ENCODE measurements at regions not wholly inside any gene's neighbourhood (a gene's known extent, or its start where the extent isn't known, plus 50 kb on each side); places are given as distances from the start of the nearest gene placed in this dataset.
A peak's percentile ranks its signal among the peaks of the same experiment; 100 is the strongest.

DNA sequence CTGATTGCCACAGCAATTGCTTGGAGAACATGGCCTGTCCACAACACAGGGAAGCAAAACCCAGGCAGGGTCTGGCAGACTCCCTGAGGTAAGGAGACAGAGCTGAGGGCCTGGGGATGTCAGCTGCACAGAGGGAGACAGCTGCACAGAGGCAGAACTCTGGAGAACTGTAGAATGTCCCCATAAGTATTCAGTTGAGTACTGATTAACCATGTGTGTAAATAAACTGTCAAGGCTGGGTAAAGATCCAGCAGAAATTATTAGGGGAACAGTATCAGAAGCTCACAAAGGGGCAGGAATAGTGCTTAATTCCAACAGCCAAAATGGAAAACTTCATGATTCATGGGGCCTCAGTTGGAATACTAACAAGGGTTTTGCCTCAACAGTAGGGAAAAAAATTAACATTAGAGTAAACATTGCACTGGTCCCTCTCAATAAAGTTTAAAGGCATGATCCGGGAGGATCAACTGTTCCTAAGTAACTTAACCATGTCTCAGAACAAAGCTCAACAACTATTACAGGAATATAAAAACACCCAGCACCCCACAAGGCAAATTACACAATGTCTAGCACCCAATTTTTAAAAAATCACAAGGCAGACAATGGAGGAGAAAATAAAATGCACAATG is 201.3 kb upstream of the RASSF8 start:
- H3K4me3 ChIP-seq = no peak overlapping the region
- no peaks in the 10 kb centered on the region for H3K9me3 ChIP-seq
- no peaks in the 10 kb centered on the region for H3K27me3 ChIP-seq
- DNase-seq = no peak
- no peaks in the 10 kb centered on the region for H3K36me3 ChIP-seq

DNA sequence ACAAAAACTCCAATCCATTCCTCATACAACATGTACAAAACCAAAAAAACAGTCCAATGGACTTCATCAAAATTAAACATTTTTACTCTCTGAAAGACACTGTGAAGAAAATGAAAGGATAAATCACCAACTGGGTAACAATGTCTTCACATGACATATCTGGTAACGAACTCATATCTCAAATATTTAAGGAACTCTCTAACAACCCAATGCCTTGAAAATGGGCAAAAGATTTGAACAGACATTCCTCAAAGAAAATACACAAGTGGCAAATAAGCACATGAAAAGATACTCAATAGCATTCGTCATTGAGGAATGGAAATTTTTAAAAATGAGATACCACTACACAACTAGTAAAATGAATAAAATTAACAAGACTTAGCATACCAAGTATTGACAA is 198.7 kb upstream of the RASSF8 start:
- no peaks in the 10 kb centered on the region for H3K36me3 ChIP-seq
- DNase-seq = no peak
- H3K9me3 ChIP-seq = no peaks in the 10 kb centered on the region
- H3K27me3 ChIP-seq = no peaks in the 10 kb centered on the region
- H3K4me3 ChIP-seq = no peak overlapping the region

DNA sequence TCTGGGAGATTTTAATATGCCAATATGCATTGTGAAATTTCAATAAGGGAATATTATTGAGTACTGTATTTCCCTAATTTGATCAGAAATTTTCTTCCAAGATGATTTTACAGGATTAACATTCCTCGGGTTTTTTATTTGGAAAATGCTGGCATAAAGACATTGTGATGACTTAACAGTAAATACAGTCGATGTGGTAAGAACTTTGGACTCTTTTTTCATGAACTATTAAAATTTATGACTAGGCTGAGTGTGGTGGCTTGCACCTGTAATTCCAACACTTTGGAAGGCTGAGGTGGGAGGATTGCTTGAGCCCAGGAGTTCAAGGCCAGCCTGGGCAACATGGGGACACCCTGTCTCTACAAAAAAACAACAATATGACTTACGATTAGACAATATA is 197.1 kb upstream of the RASSF8 start:
- H3K4me3 ChIP-seq = no peak overlapping the region
- DNase-seq = no peak
- H3K27me3 ChIP-seq = no peaks in the 10 kb centered on the region
- no peaks in the 10 kb centered on the region for H3K36me3 ChIP-seq
- H3K9me3 ChIP-seq = no peaks in the 10 kb centered on the region

DNA sequence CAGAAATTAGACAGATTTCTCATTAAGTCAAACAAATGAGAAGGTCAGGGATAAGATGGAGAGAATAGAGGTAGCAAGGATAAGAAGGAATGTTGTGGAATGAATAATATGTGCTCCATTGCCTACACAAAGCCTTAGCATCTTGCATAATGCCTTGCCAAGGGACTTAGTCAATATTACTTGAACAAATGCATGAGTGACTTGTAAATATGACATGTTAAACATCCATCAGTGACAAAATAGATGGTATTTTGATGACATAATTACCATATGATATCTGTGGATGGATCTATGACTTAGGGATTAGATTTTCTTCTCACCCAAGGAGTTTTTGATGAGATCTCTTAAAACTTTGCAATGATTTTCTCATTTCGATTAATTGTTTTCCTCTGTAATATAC is 194.1 kb upstream of the RASSF8 start:
- no peak for DNase-seq

DNA sequence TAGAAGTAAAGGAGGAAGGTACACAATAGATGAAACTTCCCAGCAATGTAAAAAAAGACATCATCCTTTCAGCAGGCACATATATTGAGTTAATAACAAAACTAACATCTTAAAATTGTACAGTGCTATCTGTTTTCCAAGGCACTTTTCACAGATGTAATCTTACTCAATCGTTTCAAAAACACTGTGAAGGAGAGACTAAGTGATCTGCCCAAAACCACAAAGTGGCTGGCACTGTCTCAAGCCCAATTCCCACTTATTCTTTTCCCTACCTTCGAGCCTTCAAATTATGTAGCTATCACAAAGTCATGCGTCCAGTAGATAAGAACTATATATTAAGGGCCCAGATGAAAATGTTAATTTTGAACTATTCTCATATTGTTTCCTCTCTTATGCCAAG is 193.6 kb upstream of the RASSF8 start:
- DNase-seq = no peak
- Histone ChIP-seq H3K4me3 (no peak overlapping the region), H3K36me3 (no peaks in the 10 kb centered on the region), H3K9me3 (no peaks in the 10 kb centered on the region), H3K27me3 (no peaks in the 10 kb centered on the region)

More for the DNA sequence above, 194.1 kb upstream of the RASSF8 start:
- Histone ChIP-seq H3K36me3 (no peaks in the 10 kb centered on the region), H3K9me3 (no peaks in the 10 kb centered on the region), H3K4me3 (no peak overlapping the region), H3K27me3 (no peaks in the 10 kb centered on the region)

DNA sequence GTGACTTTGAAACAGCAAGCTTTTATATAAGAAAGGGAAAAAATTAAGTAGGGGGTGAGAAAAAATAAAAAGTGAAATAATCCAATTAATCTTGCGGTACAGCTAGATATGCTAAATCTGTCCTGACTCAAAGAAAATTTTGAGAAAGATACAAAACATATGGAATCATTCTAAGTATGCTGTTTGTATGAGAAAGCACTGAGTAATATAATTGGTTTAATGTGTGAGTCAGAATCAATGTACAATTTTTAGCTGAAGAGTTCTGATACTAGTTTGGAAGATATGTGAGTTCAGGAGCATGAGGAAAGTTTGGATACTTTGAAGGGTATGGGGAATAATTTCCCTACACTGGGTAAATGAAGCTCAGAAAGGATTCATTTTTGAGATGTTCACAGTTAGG is 190.9 kb upstream of the RASSF8 start:
- DNase-seq = no peak
- H3K36me3 ChIP-seq = no peaks in the 10 kb centered on the region
- no peaks in the 10 kb centered on the region for H3K27me3 ChIP-seq
- H3K9me3 ChIP-seq = no peaks in the 10 kb centered on the region
- H3K4me3 ChIP-seq = no peak overlapping the region

DNA sequence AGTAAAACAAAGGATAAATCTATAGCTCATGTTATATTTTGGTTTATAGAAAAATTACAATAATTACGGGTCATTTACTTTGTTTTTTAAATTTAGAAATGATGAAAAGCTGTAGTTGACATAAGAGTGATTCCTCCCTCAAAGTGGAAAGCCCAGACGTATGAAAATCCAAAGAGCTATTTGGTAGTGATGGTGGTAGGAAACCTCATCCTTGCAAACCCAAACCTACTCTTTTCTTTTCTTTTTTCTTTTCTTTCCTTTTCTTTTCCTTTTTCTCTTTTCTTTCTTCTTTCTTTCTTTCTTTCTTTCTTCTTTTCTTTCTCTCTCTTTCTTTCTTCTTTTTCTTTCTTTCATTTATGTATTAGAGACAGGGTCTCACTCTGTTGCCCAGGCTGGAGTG is 190.3 kb upstream of the RASSF8 start:
- no peaks in the 10 kb centered on the region for H3K36me3 ChIP-seq
- H3K4me3 ChIP-seq = no peak overlapping the region
- no peaks in the 10 kb centered on the region for H3K27me3 ChIP-seq
- no peak for DNase-seq
- no peaks in the 10 kb centered on the region for H3K9me3 ChIP-seq

DNA sequence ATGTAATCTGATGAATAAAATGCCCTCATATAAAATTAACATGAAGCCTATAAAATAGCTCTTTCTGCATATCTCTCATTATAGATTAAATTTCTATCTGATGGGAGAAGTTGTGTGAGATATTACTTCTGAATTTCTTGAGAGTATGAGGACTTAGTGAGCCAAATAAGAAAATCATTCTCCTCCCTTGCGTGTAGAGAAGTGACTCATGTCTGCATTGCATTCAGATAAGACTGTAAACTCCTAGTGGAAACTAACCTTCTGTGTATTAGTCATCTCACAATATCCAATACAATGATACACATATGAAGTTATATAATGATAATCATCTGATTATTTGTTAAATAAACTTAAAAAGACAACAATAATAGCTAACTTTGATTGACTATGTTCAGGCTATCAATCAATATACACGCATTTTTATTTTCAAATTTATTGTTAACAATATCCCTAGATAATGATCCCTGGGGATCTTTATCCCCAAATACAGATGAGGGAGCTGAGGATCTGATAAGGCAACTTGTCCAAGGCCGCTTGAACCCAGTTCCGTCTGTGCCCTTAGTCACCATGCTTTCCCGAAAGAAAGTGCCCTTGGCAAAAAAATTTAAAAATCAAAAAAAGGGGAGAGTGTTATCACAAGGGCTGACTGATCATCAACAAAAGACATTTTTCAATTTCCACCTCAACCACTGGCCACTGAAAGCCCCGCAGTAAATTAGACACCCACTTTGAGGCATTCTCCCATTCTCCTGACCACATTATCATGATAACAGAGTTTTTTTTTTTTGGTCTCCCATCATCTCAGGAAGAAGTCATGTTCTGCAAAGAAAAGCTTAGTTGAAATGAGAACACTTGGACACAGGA is 189.2 kb upstream of the RASSF8 start:
- no peaks in the 10 kb centered on the region for H3K9me3 ChIP-seq
- no peak for DNase-seq
- no peak overlapping the region for H3K4me3 ChIP-seq
- H3K36me3 ChIP-seq = no peaks in the 10 kb centered on the region
- H3K27me3 ChIP-seq = no peaks in the 10 kb centered on the region

DNA sequence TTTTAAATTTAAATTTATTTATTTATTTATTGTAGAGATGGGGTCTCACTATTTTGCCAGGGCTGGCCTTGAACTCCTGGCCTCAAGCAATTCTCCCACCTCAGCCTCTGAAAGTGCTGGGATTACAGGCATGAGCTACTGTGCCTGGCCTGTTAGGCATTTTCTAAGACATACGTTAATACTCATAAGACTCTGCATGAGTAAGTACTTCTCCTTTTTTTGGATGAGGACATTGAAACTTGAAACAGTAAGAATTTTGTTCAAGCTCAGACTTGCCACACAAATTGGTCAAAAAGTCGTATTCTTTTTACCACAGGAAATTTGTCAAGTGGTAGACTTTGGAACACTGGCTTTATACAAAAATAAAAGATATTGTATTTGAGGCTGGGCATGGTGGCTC is 187.4 kb upstream of the RASSF8 start:
- peak; percentile 7 for DNase-seq
- no peaks in the 10 kb centered on the region for H3K27me3 ChIP-seq
- H3K4me3 ChIP-seq = no peak overlapping the region

DNA sequence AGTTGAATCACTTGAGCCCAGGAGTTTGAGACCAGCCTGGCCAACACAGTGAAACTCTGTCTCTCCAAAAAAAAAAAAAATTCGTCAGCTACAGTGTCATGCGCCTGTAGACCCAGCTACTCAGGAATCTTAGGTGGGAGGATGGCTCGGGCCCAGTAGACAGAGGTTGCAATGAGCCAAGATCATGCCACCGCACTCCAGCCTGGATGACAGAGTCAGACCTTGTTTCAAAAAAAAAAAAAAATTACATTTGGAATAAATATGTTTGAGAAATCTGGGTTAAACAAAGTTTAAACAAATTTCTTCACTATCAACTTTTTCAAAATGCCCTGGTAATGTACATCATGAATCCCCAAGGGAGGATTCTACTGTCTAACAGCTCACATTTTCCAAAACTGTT is 187.0 kb upstream of the RASSF8 start:
- Histone ChIP-seq H3K9me3 (no peaks in the 10 kb centered on the region), H3K36me3 (no peaks in the 10 kb centered on the region), H3K27me3 (no peaks in the 10 kb centered on the region), H3K4me3 (no peak overlapping the region)
- DNase-seq = no peak

More for the DNA sequence above, 187.4 kb upstream of the RASSF8 start:
- Histone ChIP-seq H3K9me3 (no peaks in the 10 kb centered on the region), H3K36me3 (no peaks in the 10 kb centered on the region)

DNA sequence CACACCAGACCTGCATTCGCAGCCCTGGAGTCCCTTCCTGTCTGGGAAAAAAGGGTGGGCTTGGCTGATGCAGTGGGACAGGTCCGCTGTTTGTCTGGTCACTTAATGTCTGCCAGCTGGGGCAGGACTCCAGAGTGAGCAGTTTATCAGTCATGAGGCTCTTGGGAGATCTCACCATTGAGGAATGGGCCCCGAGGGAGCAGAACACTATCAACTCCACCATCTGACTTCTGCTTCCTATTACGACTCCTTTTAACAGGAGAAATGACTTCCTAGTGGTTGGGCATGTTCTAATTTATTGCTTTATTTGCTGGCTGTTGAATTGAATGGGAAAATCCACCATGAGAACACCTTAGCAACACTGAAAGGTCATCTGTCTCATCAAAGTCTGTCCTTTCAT is 182.5 kb upstream of the RASSF8 start:
- no peaks in the 10 kb centered on the region for H3K36me3 ChIP-seq
- DNase-seq = peak; percentile 14

DNA sequence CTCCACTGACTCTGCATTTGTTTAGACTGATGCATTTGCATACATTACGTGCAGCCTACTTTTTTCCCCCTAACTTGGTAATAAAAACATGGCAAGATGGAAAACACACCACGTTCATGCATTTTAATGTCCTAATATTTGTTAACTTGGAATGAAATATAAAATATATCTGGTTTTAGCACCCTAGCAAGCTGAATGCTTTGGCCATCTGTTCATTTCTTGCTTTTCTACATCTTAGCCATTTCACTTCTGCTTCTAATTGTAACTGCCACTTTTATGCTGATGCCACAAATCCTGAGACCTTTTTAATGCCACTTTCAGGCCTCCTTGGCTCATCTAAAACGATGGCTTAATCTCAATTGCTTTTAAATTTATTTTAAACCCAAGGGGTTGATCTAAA is 177.7 kb upstream of the RASSF8 start:
- no peaks in the 10 kb centered on the region for H3K9me3 ChIP-seq
- H3K4me3 ChIP-seq = no peak overlapping the region
- no peak for DNase-seq
- H3K27me3 ChIP-seq = no peaks in the 10 kb centered on the region
- no peaks in the 10 kb centered on the region for H3K36me3 ChIP-seq

More for the DNA sequence above, 182.5 kb upstream of the RASSF8 start:
- Histone ChIP-seq H3K4me3 (no peak overlapping the region), H3K9me3 (no peaks in the 10 kb centered on the region), H3K27me3 (no peaks in the 10 kb centered on the region)

DNA sequence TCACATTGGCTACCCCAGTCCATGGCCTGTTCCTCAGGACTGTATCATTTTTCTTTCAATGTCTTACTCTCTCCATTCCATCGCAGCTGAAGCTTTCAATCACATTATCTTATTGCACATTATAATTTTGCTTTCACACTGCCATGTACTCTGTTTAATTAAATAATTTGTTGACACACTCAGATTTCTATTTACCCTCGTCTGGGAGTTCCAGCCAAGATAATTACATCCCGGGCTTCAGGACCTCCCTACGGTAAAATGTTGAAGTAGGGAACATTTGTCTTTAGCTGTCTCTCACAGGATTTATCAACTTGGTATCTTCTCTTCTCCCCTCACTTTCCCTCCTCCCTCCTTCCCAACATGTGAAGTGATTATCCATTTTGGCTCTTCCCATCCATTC is 177.2 kb upstream of the RASSF8 start:
- H3K4me3 ChIP-seq = no peak overlapping the region
- no peaks in the 10 kb centered on the region for H3K27me3 ChIP-seq
- no peaks in the 10 kb centered on the region for H3K36me3 ChIP-seq
- H3K9me3 ChIP-seq = no peaks in the 10 kb centered on the region
- no peak for DNase-seq

DNA sequence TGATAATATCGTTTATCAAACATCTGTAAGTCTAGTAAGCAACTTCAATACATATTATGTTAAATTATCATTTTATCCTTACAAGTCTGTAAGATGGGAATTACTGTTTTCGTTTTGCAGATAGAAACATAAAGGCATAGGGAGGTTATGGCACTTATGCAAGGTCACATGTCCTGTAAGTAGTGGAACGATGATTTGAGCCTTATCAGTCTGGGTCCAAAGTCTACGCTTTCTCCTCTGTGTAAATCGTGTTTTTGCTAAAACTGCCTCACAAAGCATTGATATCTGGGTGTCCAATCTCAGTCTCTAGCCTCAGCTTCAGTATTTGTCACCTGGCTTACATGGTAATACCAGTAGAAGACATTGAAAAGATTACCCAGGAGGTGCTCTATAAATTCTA is 174.9 kb upstream of the RASSF8 start:
- no peak for DNase-seq
- H3K27me3 ChIP-seq = no peaks in the 10 kb centered on the region
- no peaks in the 10 kb centered on the region for H3K9me3 ChIP-seq
- H3K36me3 ChIP-seq = no peaks in the 10 kb centered on the region
- no peak overlapping the region for H3K4me3 ChIP-seq

DNA sequence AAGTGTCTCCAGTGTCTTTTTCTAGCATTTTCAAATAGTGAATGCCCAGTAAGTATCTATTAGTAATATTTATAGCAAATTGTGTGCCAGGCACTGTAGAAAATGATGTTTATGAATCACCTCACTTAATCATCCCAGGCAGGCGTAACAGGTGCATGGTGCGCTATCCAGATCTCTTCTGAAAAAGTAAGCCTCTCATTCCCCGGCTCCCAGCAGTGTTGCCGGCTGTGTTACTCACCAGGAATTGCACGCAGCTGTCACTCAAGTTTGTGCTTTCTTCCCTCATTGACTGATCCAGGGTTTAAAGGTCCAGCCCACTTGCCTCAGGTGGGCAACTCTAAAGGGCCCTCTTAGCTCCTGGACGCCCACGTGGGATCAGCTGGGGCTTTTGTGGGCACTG is 173.8 kb upstream of the RASSF8 start:
- no peaks in the 10 kb centered on the region for H3K36me3 ChIP-seq
- H3K4me3 ChIP-seq = no peak overlapping the region
- no peak for DNase-seq
- H3K27me3 ChIP-seq = no peaks in the 10 kb centered on the region
- no peaks in the 10 kb centered on the region for H3K9me3 ChIP-seq

DNA sequence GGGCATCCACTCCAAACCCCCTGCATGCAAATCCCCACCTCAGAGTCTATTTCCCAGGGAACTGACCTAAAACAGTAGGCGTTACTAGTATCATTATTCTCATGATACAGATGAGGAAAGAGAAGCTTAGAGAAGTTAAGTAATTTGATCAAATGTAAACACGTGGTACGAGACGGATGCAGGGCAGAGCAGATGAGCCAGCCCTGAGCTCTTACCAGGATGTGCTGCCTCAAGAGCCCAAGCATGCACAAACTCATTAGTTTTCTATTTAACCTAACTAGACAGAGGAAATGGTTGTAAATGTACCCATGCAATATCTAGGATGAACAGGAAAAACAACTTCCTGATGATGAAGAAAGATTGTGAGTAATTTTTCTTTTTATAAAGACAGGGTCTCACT is 173.3 kb upstream of the RASSF8 start:
- Histone ChIP-seq H3K27me3 (no peaks in the 10 kb centered on the region), H3K4me3 (no peak overlapping the region), H3K9me3 (no peaks in the 10 kb centered on the region), H3K36me3 (no peaks in the 10 kb centered on the region)
- no peak for DNase-seq

DNA sequence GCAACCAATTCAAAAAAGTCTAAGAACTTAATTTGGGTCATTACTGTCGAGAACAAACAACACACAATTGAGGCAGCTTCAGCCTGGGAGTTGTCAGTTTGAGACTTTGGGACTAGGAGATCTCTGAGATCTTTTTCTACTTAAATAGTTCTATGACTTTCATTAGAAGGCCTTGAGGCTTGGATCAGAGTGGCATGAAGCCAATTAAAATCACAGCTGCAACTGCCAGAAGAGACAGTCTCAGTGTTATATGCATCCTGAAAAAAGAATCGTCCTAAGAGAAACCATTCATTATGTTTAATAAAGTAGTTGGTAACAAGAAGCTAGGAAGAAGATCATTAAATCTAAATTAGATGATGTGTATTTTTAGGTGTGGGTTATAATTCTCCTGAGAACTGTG is 170.8 kb upstream of the RASSF8 start:
- H3K27me3 ChIP-seq = no peaks in the 10 kb centered on the region
- DNase-seq = no peak
- H3K36me3 ChIP-seq = no peaks in the 10 kb centered on the region
- no peak overlapping the region for H3K4me3 ChIP-seq
- no peaks in the 10 kb centered on the region for H3K9me3 ChIP-seq
